RWPE1 (cell line): ENCODE measurements at regions not wholly inside any gene's neighbourhood (a gene's known extent, or its start where the extent isn't known, plus 50 kb on each side); places are given as distances from the start of the nearest gene placed in this dataset.

Experiments
- CTCF ChIA-PET: fragments of 350-600 bp; sonication (Branson Sonifier 250); formaldehyde crosslinking; extraction: SDS; loops from one replicate; lab custom pipeline; 2021; lab: Yijun Ruan, JAX
- POLR2A ChIA-PET: fragments of 400-600 bp; formaldehyde crosslinking; extraction: SDS; loops from one replicate; lab custom pipeline; 2020; ENCODE audit warnings: antibody characterized with exemption; ENCODE audit not compliant: low non-redundant PET; lab: Yijun Ruan, JAX
- DNase-seq: peaks from one replicate; pipeline ENCODE4 v3.0.0; 2012; ENCODE audit warnings: low spot score
- H3K27ac ChIP-seq: fragments of 450-650 bp; 2 replicates; pipeline ENCODE4 v1.5.1; 2017
- TF ChIP-seq, protein P1 (sequence below): fragments of 450-650 bp; conservative IDR thresholded peaks from 2 replicates; pipeline ENCODE4 v1.5.1; 2017; ENCODE audit warnings: low read depth, mild to moderate bottlenecking

DNA sequence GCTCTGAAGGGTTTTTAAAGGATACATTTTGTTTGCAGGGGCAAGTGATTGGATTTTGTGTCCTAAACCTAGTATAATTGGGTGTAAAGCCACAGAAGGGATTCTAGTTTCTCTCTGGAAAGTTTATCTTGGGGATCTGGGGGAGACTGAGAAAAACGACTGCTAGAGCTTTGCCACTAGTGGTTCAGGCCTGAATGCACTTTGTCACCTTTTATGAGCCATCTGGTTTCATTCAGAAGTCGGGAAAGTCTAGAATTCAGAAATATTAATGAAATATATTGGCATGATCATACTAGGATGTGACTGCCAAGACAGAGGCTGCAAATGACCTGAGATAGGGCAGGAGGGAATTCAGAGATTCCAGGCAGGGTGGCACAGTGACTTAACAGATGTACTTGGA is 111.5 kb upstream of the KCNK2 start:
- ChIA-PET POLR2A (no interaction called here), CTCF (no interaction called here)
- DNase-seq, result no peak
- TF ChIP-seq, protein P1, sequence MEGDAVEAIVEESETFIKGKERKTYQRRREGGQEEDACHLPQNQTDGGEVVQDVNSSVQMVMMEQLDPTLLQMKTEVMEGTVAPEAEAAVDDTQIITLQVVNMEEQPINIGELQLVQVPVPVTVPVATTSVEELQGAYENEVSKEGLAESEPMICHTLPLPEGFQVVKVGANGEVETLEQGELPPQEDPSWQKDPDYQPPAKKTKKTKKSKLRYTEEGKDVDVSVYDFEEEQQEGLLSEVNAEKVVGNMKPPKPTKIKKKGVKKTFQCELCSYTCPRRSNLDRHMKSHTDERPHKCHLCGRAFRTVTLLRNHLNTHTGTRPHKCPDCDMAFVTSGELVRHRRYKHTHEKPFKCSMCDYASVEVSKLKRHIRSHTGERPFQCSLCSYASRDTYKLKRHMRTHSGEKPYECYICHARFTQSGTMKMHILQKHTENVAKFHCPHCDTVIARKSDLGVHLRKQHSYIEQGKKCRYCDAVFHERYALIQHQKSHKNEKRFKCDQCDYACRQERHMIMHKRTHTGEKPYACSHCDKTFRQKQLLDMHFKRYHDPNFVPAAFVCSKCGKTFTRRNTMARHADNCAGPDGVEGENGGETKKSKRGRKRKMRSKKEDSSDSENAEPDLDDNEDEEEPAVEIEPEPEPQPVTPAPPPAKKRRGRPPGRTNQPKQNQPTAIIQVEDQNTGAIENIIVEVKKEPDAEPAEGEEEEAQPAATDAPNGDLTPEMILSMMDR, result no peak
- no peak overlapping the region for H3K27ac ChIP-seq

DNA sequence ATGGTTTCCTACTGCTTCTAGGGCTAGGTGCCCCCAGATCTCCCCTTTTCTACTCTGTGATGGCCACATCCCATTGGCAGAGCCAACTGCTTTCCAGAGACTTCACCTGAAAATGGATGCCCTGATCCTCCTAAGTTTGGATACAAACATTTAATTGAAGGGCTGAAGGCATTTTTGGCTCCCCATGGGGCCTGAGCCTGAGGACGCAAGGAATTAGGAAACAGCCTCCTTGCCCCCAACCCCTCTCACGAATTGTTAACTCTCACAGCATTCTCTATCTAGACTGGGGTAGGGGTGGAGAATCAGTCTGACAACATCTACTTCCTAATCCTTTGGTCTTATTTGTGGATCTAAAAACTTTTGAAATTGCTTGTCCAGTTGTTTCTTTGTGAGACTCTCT is 108.5 kb upstream of the KCNK2 start:
- H3K27ac ChIP-seq, result no peak overlapping the region
- ChIA-PET CTCF (no interaction called here), POLR2A (no interaction called here)
- TF ChIP-seq, protein P1, result no peak
- DNase-seq, result no peak

DNA sequence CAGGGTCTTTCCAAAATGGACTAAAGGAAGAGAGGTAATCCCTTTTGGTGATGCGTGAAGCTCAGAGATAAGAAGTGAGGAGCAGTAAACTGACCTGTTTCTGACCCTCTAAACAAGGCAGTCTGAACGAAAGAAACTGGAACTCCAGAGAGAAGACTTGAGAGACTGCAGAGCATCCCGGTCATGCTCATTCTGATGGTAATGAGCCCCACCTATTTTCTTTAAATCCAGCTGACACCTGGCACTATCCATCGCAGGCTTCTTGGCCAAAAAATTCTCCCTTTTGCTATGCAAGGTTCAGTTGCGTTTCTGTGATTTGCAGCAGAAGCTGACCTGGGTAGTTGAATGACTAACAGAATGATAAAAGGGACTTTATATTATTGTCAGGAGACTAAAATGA is 105.9 kb upstream of the KCNK2 start:
- TF ChIP-seq, protein P1, result no peak
- no peak overlapping the region for H3K27ac ChIP-seq
- POLR2A ChIA-PET, result no interaction called here
- no peak for DNase-seq
- CTCF ChIA-PET, result interaction anchor here (0.6 kb wide), 1 partner anchor 67 kb away, joined by 3 read pairs; no protein-coding TSS in a partner anchor

DNA sequence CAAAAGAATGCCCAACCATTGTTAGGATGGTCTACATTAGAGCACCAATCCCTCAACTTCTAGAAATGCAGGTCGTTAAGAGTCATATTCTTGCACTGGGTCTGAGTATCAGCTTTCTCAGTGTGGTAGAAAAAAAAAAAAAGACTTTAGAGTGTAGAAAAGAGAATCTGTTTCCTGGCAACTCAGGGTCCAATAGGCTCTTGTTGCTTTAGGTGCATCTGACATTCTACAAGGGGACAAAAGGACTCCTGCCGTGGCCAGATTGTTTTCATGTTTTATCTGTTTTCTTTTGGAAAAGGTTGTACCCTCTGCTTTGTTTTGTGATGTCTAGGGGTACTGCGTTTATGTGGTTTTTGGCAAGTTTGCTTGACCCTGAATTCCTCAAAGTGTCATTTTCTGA is 105.4 kb upstream of the KCNK2 start:
- H3K27ac ChIP-seq, result no peak overlapping the region
- no peak for DNase-seq
- TF ChIP-seq, protein P1, result no peak
- ChIA-PET POLR2A (no interaction called here), CTCF (interaction anchor here (0.6 kb wide), 1 partner anchor 67 kb away, joined by 3 read pairs; no protein-coding TSS in a partner anchor)

DNA sequence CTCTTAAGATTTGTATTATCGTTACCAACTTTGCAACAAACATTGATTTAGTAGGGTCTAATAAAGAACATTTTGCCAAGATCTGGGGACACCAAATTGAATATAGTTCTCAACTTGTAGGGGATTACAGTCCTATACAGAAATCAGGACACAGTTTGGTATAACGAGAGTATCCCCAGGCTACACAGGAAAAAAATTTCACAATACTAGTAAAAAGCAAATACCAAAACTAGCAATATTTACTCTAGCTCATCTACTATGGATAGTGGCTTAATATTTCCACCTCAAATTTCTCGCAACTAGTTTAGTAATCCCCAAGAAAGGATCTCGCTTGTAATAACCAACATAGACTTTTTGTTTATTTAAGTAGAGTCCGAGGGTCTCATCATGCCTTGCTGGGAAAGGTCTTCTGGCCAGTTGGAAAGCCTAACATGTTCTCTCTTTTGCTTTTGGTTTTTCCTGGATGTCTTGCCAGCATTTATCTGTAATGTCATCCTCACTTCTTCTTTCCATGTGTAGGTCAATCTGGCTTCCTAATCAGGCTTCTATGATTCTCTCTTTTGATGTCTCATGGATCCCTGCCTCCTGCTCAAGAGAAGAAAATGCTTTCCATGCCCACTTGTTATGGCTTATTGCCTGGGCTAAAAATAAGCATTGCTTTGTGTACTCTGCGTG is 104.7 kb upstream of the KCNK2 start:
- TF ChIP-seq, protein P1, result no peak
- CTCF ChIA-PET, result no interaction called here
- no peak for DNase-seq
- POLR2A ChIA-PET, result no interaction called here
- H3K27ac ChIP-seq, result no peak overlapping the region

DNA sequence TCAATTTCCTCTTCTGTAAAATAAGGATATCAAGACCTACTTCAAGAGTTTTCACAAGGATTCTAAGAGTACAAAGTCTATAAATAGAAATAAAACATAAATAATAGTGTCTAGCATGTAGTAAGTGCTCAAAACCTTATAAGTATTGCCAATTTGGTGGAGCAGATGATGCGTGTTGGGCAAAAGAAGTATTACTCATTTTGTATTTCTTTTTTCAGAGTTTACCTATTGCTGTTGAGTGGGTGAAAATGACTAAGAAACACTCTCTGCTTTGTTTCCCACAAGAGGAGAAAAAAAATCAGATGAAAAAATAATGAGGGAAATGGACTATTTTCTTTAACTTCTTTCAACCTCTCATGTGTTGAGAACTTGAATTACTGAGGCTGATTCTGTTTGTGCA is 103.3 kb upstream of the KCNK2 start:
- no peak overlapping the region for H3K27ac ChIP-seq
- DNase-seq, result no peak
- CTCF ChIA-PET, result interaction anchor here (0.7 kb wide), 1 partner anchor 54 kb away, joined by 5 read pairs; no protein-coding TSS in a partner anchor
- POLR2A ChIA-PET, result no interaction called here
- TF ChIP-seq, protein P1, result no peak
